ENCODE measurements at regions not wholly inside any gene's neighbourhood (a gene's known extent, or its start where the extent isn't known, plus 50 kb on each side); places are given as distances from the start of the nearest gene placed in this dataset.
A peak's percentile ranks its signal among the peaks of the same experiment; 100 is the strongest.

DNA sequence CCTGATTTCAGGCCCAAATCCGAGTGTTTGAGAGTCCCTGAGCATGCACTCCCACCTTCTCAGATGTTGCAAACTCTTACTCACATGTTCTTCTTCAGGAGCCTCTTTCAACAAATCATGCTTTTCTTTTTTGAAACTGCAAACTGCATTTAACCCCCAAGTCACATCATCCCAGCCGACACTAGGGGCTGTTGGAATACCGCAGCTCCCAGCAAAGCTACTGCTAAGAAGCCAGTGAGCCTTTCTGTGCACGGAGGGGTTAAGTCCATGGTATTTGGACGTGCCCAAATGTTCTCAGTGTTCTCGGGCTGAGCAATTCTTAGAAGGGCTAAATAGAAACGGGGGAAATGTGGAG, 282.9 kb downstream of the NFIB start:
- TF ChIP-seq, protein P1, sequence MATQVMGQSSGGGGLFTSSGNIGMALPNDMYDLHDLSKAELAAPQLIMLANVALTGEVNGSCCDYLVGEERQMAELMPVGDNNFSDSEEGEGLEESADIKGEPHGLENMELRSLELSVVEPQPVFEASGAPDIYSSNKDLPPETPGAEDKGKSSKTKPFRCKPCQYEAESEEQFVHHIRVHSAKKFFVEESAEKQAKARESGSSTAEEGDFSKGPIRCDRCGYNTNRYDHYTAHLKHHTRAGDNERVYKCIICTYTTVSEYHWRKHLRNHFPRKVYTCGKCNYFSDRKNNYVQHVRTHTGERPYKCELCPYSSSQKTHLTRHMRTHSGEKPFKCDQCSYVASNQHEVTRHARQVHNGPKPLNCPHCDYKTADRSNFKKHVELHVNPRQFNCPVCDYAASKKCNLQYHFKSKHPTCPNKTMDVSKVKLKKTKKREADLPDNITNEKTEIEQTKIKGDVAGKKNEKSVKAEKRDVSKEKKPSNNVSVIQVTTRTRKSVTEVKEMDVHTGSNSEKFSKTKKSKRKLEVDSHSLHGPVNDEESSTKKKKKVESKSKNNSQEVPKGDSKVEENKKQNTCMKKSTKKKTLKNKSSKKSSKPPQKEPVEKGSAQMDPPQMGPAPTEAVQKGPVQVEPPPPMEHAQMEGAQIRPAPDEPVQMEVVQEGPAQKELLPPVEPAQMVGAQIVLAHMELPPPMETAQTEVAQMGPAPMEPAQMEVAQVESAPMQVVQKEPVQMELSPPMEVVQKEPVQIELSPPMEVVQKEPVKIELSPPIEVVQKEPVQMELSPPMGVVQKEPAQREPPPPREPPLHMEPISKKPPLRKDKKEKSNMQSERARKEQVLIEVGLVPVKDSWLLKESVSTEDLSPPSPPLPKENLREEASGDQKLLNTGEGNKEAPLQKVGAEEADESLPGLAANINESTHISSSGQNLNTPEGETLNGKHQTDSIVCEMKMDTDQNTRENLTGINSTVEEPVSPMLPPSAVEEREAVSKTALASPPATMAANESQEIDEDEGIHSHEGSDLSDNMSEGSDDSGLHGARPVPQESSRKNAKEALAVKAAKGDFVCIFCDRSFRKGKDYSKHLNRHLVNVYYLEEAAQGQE (IDR thresholded peaks at IDR 0.05; ENCODE audit: unreplicated experiment), result no peak
- TF ChIP-seq, protein P2, sequence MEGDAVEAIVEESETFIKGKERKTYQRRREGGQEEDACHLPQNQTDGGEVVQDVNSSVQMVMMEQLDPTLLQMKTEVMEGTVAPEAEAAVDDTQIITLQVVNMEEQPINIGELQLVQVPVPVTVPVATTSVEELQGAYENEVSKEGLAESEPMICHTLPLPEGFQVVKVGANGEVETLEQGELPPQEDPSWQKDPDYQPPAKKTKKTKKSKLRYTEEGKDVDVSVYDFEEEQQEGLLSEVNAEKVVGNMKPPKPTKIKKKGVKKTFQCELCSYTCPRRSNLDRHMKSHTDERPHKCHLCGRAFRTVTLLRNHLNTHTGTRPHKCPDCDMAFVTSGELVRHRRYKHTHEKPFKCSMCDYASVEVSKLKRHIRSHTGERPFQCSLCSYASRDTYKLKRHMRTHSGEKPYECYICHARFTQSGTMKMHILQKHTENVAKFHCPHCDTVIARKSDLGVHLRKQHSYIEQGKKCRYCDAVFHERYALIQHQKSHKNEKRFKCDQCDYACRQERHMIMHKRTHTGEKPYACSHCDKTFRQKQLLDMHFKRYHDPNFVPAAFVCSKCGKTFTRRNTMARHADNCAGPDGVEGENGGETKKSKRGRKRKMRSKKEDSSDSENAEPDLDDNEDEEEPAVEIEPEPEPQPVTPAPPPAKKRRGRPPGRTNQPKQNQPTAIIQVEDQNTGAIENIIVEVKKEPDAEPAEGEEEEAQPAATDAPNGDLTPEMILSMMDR (conservative IDR thresholded peaks at IDR 0.05; ENCODE audit: low read depth in 2 of 2), result peak; percentile 25 to 42; a peak in 3 of 4 replicates
- TF ChIP-seq EZH2 (IDR thresholded peaks at IDR 0.05; ENCODE audit: low read depth, unreplicated experiment), result no peak
- no peak for TF ChIP-seq EZH2phosphoT487 (IDR thresholded peaks at IDR 0.05; ENCODE audit: unreplicated experiment)
- TF ChIP-seq POLR2AphosphoS5 (IDR thresholded peaks at IDR 0.05; ENCODE audit: low read depth), result no peak
- TF ChIP-seq, protein P3, sequence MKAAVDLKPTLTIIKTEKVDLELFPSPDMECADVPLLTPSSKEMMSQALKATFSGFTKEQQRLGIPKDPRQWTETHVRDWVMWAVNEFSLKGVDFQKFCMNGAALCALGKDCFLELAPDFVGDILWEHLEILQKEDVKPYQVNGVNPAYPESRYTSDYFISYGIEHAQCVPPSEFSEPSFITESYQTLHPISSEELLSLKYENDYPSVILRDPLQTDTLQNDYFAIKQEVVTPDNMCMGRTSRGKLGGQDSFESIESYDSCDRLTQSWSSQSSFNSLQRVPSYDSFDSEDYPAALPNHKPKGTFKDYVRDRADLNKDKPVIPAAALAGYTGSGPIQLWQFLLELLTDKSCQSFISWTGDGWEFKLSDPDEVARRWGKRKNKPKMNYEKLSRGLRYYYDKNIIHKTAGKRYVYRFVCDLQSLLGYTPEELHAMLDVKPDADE (IDR thresholded peaks at IDR 0.05), result no peak
- no peak for TF ChIP-seq JUNB (IDR thresholded peaks at IDR 0.05; ENCODE audit: unreplicated experiment)

All from GM23338 (cell line).